PC-9 (cell line): ENCODE measurements at regions not wholly inside any gene's neighbourhood (a gene's known extent, or its start where the extent isn't known, plus 50 kb on each side); places are given as distances from the start of the nearest gene placed in this dataset.

ENCODE experiments used
- BruUV-seq: library from RNA; stranded (reverse); fragments of 400-500 nt; replicated peaks from 2 replicates; lab custom pipeline; 2021; lab: Mats Ljungman, UMichigan
- CTCF ChIA-PET: fragments of 300-600 bp; sonication (Branson Sonifier 250); formaldehyde crosslinking; loops from one replicate; lab custom pipeline; 2022; ENCODE audit warnings: antibody characterized with exemption; lab: Charles Lee
- POLR2A ChIA-PET: fragments of 300-600 bp; sonication (Branson Sonifier 250); formaldehyde crosslinking; loops from one replicate; lab custom pipeline; 2022; ENCODE audit warnings: antibody characterized with exemption; ENCODE audit not compliant: unreplicated experiment; lab: Charles Lee
- DNase-seq, 2 experiments: peaks; one replicate each; pipeline versions ENCODE4 v3.0.0 to v3.0.0-alpha.2; 2015 to 2022; ENCODE audit warnings: mixed read lengths in 1 of 2
- H2AFZ ChIP-seq: fragments of 200-600 bp; sonication (generic); 2 replicates; pipeline ENCODE4 v1.8.1; 2017; ENCODE audit warnings: antibody characterized with exemption
- H3F3A ChIP-seq: fragments of 200-600 bp; sonication (generic); 2 replicates; pipeline ENCODE4 v1.8.1; 2017; ENCODE audit warnings: antibody characterized with exemption, mild to moderate bottlenecking, low read depth; ENCODE audit not compliant: insufficient read depth
- H3K27ac ChIP-seq: fragments of 200-600 bp; sonication (generic); 2 replicates; pipeline ENCODE4 v1.6.1; 2016; ENCODE audit warnings: mixed run types
- H3K27me3 ChIP-seq: fragments of 200-600 bp; sonication (generic); 2 replicates; pipeline ENCODE4 v1.6.1; 2016; ENCODE audit warnings: low read depth, mixed run types; ENCODE audit not compliant: insufficient read depth
- H3K36me3 ChIP-seq: fragments of 200-600 bp; sonication (generic); 2 replicates; pipeline ENCODE4 v1.6.1; 2016; ENCODE audit warnings: low read depth, mixed run types
- H3K4me1 ChIP-seq: fragments of 200-600 bp; sonication (generic); replicated peaks from 2 replicates; pipeline ENCODE4 v1.6.1; 2016; ENCODE audit warnings: mixed run types; ENCODE audit not compliant: insufficient read depth
- H3K4me2 ChIP-seq: fragments of 200-600 bp; sonication (generic); 2 replicates; pipeline ENCODE4 v1.6.1; 2017; ENCODE audit warnings: mixed run types
- H3K4me3 ChIP-seq: fragments of 200-600 bp; sonication (generic); 2 replicates; pipeline ENCODE4 v1.6.1; 2016; ENCODE audit warnings: mixed run types
- H3K79me2 ChIP-seq: fragments of 200-600 bp; sonication (generic); 2 replicates; pipeline ENCODE4 v1.6.1; 2017; ENCODE audit warnings: low read depth, mixed run types
- H3K9me2 ChIP-seq: fragments of 200-600 bp; sonication (generic); 2 replicates; pipeline ENCODE4 v1.8.1; 2017; ENCODE audit warnings: mild to moderate bottlenecking; ENCODE audit not compliant: insufficient read depth
- H3K9me3 ChIP-seq: fragments of 200-600 bp; sonication (generic); 2 replicates; pipeline ENCODE4 v1.8.1; 2016; ENCODE audit warnings: low read depth; ENCODE audit not compliant: insufficient read depth
- H4K20me1 ChIP-seq: fragments of 200-600 bp; sonication (generic); 2 replicates; pipeline ENCODE4 v1.8.1; 2017; ENCODE audit not compliant: insufficient read depth
- CTCF ChIP-seq: fragments of 200-600 bp; sonication (generic); conservative IDR thresholded peaks from 2 replicates; pipeline ENCODE4 v1.6.1; 2017; ENCODE audit warnings: mixed run types, antibody characterized with exemption, mild to moderate bottlenecking, moderate library complexity
- EZH2 ChIP-seq: fragments of 200-600 bp; sonication (generic); IDR thresholded peaks from 2 replicates; pipeline ENCODE4 v1.8.0; 2017; ENCODE audit warnings: antibody characterized with exemption, low read depth
- intact Hi-C: fragments of 100-400 bp; cut with micrococcal nuclease; formaldehyde crosslinking; loops from one replicate; pipeline ENCODE4 v1.10.0; 2022; ENCODE audit not compliant: unreplicated experiment

- Histone ChIP-seq H3K4me1 (no peaks in the 10 kb centered on the region), H3K79me2 (no peaks in the 10 kb centered on the region), H3K36me3 (no peaks in the 10 kb centered on the region), H4K20me1 (no peaks in the 10 kb centered on the region), H2AFZ (no peak overlapping the region), H3F3A (no peaks in the 10 kb centered on the region), H3K9me2 (no peaks in the 10 kb centered on the region), H3K9me3 (no peaks in the 10 kb centered on the region), H3K27ac (no peak overlapping the region), H3K4me3 (no peak overlapping the region), H3K4me2 (no peak overlapping the region), H3K27me3 (no peaks in the 10 kb centered on the region)
- TF ChIP-seq CTCF (peak; percentile 70), EZH2 (no peak)
- intact Hi-C loops, result loop anchor here (1.0 to 5.0 kb wide), 2 partner anchors 534 to 1175 kb away; no protein-coding TSS in a partner anchor
- peak in 1 of 2 experiments; percentile 5 for DNase-seq
- no TSS peak for BruUV-seq
- ChIA-PET POLR2A (no interaction called here), CTCF (interaction anchor here (0.6 kb wide), 1 partner anchor 45 kb away, joined by 3 read pairs; no protein-coding TSS in a partner anchor)
Measured at GRCh38 chr4:79042079-79042674, 102.9 kb upstream of the PAQR3 start.

- BruUV-seq, result no TSS peak
- ChIA-PET CTCF (no interaction called here), POLR2A (no interaction called here)
- Histone ChIP-seq H3K4me3 (no peak overlapping the region), H3K27me3 (no peaks in the 10 kb centered on the region), H3K36me3 (no peaks in the 10 kb centered on the region), H3K9me3 (no peaks in the 10 kb centered on the region), H4K20me1 (no peaks in the 10 kb centered on the region), H2AFZ (no peak overlapping the region), H3K27ac (no peak overlapping the region), H3K9me2 (0 out of 2 replicates have a peak, but pooled peaks cover 5% of the 10 kb centered on the region), H3K4me2 (no peak overlapping the region), H3F3A (no peaks in the 10 kb centered on the region), H3K79me2 (no peaks in the 10 kb centered on the region), H3K4me1 (no peaks in the 10 kb centered on the region)
- intact Hi-C loops, result no loop called here
- no peak for DNase-seq
- TF ChIP-seq CTCF, result no peak
- TF ChIP-seq EZH2, result no peak
Measured at GRCh38 chr4:79034544-79034943, 95.3 kb upstream of the PAQR3 start.

GRCh38 chr4:79030973-79031372 lies 91.7 kb upstream of the PAQR3 start:
- intact Hi-C loops, result no loop called here
- BruUV-seq, result no TSS peak
- no peaks in the 10 kb centered on the region for H3K79me2 ChIP-seq
- H3K4me3 ChIP-seq, result no peak overlapping the region
- ChIA-PET POLR2A (no interaction called here), CTCF (no interaction called here)
- TF ChIP-seq CTCF (no peak), EZH2 (no peak)
- no peak overlapping the region for H3K4me2 ChIP-seq
- no peak overlapping the region for H3K27ac ChIP-seq
- H3K9me3 ChIP-seq, result no peaks in the 10 kb centered on the region
- no peaks in the 10 kb centered on the region for H3K36me3 ChIP-seq
- no peak for DNase-seq
- H3K27me3 ChIP-seq, result no peaks in the 10 kb centered on the region
- no peaks in the 10 kb centered on the region for H3K4me1 ChIP-seq
- H3K9me2 ChIP-seq, result 0 out of 2 replicates have a peak, but pooled peaks cover 5% of the 10 kb centered on the region
- H2AFZ ChIP-seq, result no peak overlapping the region
- H4K20me1 ChIP-seq, result no peaks in the 10 kb centered on the region
- no peaks in the 10 kb centered on the region for H3F3A ChIP-seq
